ENCODE measurements at regions not wholly inside any gene's neighbourhood (a gene's known extent, or its start where the extent isn't known, plus 50 kb on each side); places are given as distances from the start of the nearest gene placed in this dataset.

DNA sequence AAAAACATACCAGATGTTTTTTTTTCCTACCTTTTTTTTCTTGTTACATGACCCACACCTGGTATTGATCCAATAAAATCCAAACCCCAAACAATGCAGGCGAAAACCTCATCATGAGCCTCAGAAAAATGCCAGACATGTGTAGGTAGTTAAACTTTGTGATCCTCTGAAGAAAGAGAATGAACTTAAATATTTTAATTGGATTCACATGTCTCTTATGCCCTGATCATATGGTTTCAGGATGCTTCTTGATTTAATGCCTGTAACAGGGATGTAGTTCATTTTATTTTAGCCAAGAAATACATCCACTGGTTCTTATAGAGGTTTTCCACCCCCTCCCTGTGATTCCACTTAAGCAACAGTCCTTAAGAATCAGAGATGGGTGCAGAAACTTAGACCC lies 451.6 kb downstream of the TYW1 start:
- Mint-ChIP-seq H3K36me3 (no peaks in the 10 kb centered on the region), H3K9me3 (no peaks in the 10 kb centered on the region), H3K27me3 (no peaks in the 10 kb centered on the region), H3K27ac (no peak overlapping the region), H3K4me3 (no peak overlapping the region), H3K4me1 (no peaks in the 10 kb centered on the region)
- Histone ChIP-seq H3K4me3 (ENCODE audit: low read length) (no peak overlapping the region), H3K27me3 (ENCODE audit: insufficient read depth, low read length, poor library complexity, severe bottlenecking) (no peaks in the 10 kb centered on the region), H3K27ac (ENCODE audit: low read depth, low read length) (no peak overlapping the region), H3K4me1 (ENCODE audit: insufficient read depth, low read length) (no peaks in the 10 kb centered on the region), H3K36me3 (ENCODE audit: insufficient read depth, low read length) (no peaks in the 10 kb centered on the region), H3K9me3 (ENCODE audit: low read length) (no peaks in the 10 kb centered on the region)
- POLR2A ChIA-PET, result no interaction called here
- DNase-seq, result no peak
- CTCF ChIA-PET, result no interaction called here

DNA sequence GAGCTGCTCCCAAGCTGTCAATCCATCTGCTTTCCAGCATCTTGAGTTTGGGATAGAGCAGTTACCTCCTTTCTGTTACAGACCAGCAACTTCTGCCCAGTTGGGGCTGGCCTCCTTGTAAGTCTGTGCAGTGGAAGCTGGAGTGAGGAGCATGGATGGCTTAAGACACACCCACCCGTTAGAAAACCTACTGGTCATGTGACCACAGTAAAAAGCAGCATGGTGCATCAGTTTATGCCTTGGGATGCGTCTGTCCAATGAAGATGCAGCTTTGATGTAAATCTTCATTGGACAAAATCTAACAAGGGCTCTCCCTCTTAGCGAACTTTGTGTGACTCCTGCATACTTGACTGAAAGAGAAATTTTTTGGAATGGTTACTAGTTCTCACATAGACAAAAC lies 453.5 kb downstream of the TYW1 start:
- Histone ChIP-seq H3K27me3 (ENCODE audit: insufficient read depth, low read length, poor library complexity, severe bottlenecking) (no peaks in the 10 kb centered on the region), H3K4me1 (ENCODE audit: insufficient read depth, low read length) (no peaks in the 10 kb centered on the region), H3K36me3 (ENCODE audit: insufficient read depth, low read length) (no peaks in the 10 kb centered on the region), H3K9me3 (ENCODE audit: low read length) (no peaks in the 10 kb centered on the region), H3K4me3 (ENCODE audit: low read length) (no peak overlapping the region), H3K27ac (ENCODE audit: low read depth, low read length) (no peak overlapping the region)
- ChIA-PET CTCF (no interaction called here), POLR2A (no interaction called here)
- no peaks in the 10 kb centered on the region for H3K4me1 Mint-ChIP-seq
- no peak overlapping the region for H3K4me3 Mint-ChIP-seq
- DNase-seq, result no peak
- no peaks in the 10 kb centered on the region for H3K36me3 Mint-ChIP-seq
- no peak overlapping the region for H3K27ac Mint-ChIP-seq
- no peaks in the 10 kb centered on the region for H3K9me3 Mint-ChIP-seq
- peaks cover 0 to 2% of the 10 kb centered on the region in 2 donors for H3K27me3 Mint-ChIP-seq

DNA sequence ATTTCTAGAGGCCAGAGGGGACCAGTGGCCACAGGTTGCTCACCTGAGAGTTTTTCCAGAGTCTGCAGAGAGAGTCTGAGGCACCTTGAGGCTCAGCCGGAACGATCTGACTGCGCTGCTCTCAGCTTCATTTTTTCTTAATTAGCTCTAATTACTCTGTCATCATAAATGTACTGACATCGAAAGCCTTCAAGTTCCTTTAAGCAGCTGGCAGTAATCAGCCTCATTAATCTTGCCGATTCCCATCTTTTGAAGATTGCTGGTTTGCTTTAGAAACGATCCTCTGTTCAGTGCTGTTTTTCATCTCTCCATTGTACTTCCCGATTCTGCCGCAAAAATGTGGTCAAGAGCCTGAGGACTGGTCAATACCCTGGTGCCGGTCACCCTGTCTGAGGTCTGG lies 454.7 kb downstream of the TYW1 start:
- H3K9me3 ChIP-seq (ENCODE audit: low read length), result no peaks in the 10 kb centered on the region
- Mint-ChIP-seq H3K27ac (no peak overlapping the region), H3K9me3 (no peaks in the 10 kb centered on the region), H3K4me1 (no peaks in the 10 kb centered on the region), H3K27me3 (peaks cover 0 to 2% of the 10 kb centered on the region in 2 donors), H3K4me3 (no peak overlapping the region), H3K36me3 (no peaks in the 10 kb centered on the region)
- CTCF ChIA-PET, result no interaction called here
- no peak overlapping the region for H3K27ac ChIP-seq (ENCODE audit: low read depth, low read length)
- H3K27me3 ChIP-seq (ENCODE audit: insufficient read depth, low read length, poor library complexity, severe bottlenecking), result no peaks in the 10 kb centered on the region
- DNase-seq, result no peak
- H3K36me3 ChIP-seq (ENCODE audit: insufficient read depth, low read length), result no peaks in the 10 kb centered on the region
- POLR2A ChIA-PET, result no interaction called here
- no peaks in the 10 kb centered on the region for H3K4me1 ChIP-seq (ENCODE audit: insufficient read depth, low read length)
- no peak overlapping the region for H3K4me3 ChIP-seq (ENCODE audit: low read length)

DNA sequence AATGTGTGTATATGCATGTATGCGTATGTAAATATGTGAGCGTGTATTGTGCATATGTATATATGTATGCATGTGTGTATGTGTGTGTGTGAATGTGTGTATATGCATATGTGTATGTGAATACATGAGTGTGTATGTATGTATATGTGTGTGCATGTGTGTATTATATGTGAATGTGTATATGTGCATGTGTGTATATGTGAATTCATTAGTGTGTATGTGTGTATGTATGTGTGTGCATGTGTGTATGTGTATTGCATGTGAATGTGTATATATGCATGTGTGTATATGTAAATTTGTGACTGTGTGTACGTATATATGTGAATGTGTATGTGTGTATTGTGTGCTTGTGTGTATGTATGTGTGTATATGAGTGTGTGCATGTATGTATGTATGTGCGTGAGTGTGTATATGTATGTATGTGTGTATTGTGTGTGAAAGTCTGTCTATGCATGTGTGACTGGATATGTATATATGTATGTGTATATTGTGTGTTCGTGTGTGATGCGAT lies 455.9 kb downstream of the TYW1 start:
- ChIA-PET POLR2A (no interaction called here), CTCF (no interaction called here)
- H3K4me3 ChIP-seq (ENCODE audit: low read length), result no peak overlapping the region
- no peak overlapping the region for H3K27ac ChIP-seq (ENCODE audit: low read depth, low read length)
- no peaks in the 10 kb centered on the region for H3K36me3 Mint-ChIP-seq
- H3K36me3 ChIP-seq (ENCODE audit: insufficient read depth, low read length), result no peaks in the 10 kb centered on the region
- H3K4me1 ChIP-seq (ENCODE audit: insufficient read depth, low read length), result no peaks in the 10 kb centered on the region
- no peaks in the 10 kb centered on the region for H3K9me3 ChIP-seq (ENCODE audit: low read length)
- no peaks in the 10 kb centered on the region for H3K4me1 Mint-ChIP-seq
- peaks cover 2 to 4% of the 10 kb centered on the region in 2 donors for H3K27me3 Mint-ChIP-seq
- H3K4me3 Mint-ChIP-seq, result no peak overlapping the region
- H3K27me3 ChIP-seq (ENCODE audit: insufficient read depth, low read length, poor library complexity, severe bottlenecking), result no peaks in the 10 kb centered on the region
- H3K27ac Mint-ChIP-seq, result no peak overlapping the region
- no peaks in the 10 kb centered on the region for H3K9me3 Mint-ChIP-seq
- no peak for DNase-seq

DNA sequence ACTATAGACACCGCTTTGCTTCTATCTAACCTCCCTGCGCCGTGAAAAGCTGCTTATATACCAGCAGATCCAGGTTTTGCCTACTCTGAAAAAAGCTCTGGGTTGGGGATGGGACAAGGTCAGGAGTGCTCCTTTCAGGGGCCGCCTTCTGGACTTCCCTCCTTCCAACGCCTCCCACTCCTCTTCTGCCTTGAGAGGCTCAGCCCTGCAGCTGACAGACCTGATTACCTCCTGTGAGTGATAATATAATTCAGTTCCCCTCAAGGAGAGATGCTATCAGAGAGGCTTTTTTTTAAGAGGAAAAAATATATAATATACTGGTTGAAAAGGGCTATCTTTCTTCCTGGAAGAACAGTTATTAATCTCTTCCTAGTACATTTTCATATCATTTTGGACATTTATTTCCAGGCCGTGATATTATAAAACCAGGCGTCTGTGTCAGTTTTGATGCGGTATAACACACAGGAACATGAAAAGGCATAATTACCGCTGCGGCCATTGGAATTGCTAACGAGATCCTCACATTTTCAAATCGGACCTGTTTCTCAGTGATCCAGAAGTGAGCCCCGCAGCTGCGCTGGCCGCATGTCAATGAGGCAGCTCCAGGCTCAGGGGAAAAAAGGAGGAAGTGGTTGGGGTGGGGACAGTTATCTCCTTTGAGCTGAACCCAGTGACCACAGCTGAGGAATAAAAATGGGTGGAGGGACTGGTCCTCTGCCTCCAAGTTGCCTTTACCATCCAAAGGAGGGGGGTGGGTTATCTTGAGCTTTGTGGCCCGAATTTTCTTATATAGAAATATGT lies 457.1 kb downstream of the TYW1 start:
- CTCF ChIA-PET, result no interaction called here
- H3K36me3 ChIP-seq (ENCODE audit: insufficient read depth, low read length), result no peaks in the 10 kb centered on the region
- H3K27ac ChIP-seq (ENCODE audit: low read depth, low read length), result no peak overlapping the region

DNA sequence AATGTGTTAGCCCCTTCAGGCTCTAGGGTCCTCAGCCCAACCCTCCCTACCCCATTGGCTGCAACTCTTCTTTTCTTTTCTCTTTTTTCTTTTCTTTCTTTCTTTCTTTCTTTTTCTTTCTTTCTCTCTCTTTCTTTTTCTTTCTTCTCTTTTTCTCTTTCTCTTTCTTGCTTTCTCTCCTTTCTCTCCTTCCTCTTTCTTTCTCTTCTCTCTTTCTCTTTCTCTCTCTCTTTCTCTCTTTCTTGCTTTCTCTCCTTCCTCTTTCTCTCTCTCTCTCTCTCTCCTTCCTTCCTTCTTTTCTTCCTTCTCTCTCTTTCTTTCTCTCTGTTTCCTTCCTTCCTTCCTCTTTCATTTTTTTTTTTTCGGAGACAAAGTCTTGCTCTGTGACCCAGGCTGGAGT lies 458.9 kb downstream of the TYW1 start:
- H3K36me3 Mint-ChIP-seq, result no peaks in the 10 kb centered on the region
- no peaks in the 10 kb centered on the region for H3K4me1 ChIP-seq (ENCODE audit: insufficient read depth, low read length)
- H3K36me3 ChIP-seq (ENCODE audit: insufficient read depth, low read length), result no peaks in the 10 kb centered on the region
- peaks cover 2 to 8% of the 10 kb centered on the region in 2 donors for H3K27me3 Mint-ChIP-seq
- H3K27me3 ChIP-seq (ENCODE audit: insufficient read depth, low read length, poor library complexity, severe bottlenecking), result no peaks in the 10 kb centered on the region
- ChIA-PET POLR2A (no interaction called here), CTCF (no interaction called here)
- no peaks in the 10 kb centered on the region for H3K9me3 Mint-ChIP-seq
- DNase-seq, result no peak
- H3K27ac Mint-ChIP-seq, result no peak overlapping the region
- H3K4me3 ChIP-seq (ENCODE audit: low read length), result no peak overlapping the region
- no peaks in the 10 kb centered on the region for H3K4me1 Mint-ChIP-seq
- H3K27ac ChIP-seq (ENCODE audit: low read depth, low read length), result no peak overlapping the region
- H3K4me3 Mint-ChIP-seq, result no peak overlapping the region
- H3K9me3 ChIP-seq (ENCODE audit: low read length), result no peaks in the 10 kb centered on the region

More for the DNA sequence above, 457.1 kb downstream of the TYW1 start:
- Histone ChIP-seq H3K9me3 (ENCODE audit: low read length) (no peaks in the 10 kb centered on the region), H3K27me3 (ENCODE audit: insufficient read depth, low read length, poor library complexity, severe bottlenecking) (no peaks in the 10 kb centered on the region), H3K4me1 (ENCODE audit: insufficient read depth, low read length) (no peaks in the 10 kb centered on the region), H3K4me3 (ENCODE audit: low read length) (no peak overlapping the region)
- Mint-ChIP-seq H3K4me1 (no peaks in the 10 kb centered on the region), H3K4me3 (no peak overlapping the region), H3K27ac (no peak overlapping the region), H3K27me3 (peaks cover 2 to 8% of the 10 kb centered on the region in 2 donors), H3K36me3 (no peaks in the 10 kb centered on the region), H3K9me3 (no peaks in the 10 kb centered on the region)
- no peak for DNase-seq
- POLR2A ChIA-PET, result interaction anchor here (0.6 kb wide), 1 partner anchor 1688 kb away, joined by 6 read pairs; no protein-coding TSS in a partner anchor

DNA sequence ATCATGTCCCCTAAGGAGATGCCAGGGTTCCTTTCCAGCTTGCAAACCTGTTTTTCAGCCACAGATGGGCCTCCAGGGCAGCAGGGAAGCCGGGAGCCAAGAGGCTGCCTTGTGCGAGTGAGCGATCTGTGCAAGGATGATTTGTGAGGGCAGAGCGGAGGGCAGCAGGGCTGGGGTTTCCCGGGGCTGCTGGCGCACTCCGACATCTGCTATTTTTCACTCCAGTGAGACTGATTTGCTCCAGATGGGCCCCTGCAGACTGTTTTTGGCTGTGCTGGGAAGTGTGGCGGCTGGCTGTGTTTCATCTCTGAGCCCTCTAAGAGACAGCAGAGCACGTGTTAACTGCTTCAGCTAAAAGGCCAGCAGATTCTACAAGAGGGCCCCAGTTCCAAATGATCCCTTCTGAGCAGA lies 466.2 kb downstream of the TYW1 start:
- no peaks in the 10 kb centered on the region for H3K4me1 Mint-ChIP-seq
- peaks cover 0 to 11% (median 2%) of the 10 kb centered on the region in 5 donors for H3K9me3 Mint-ChIP-seq
- no peaks in the 10 kb centered on the region for H3K27me3 ChIP-seq (ENCODE audit: insufficient read depth, low read length, poor library complexity, severe bottlenecking)
- no peaks in the 10 kb centered on the region for H3K36me3 ChIP-seq (ENCODE audit: insufficient read depth, low read length)
- H3K27ac ChIP-seq (ENCODE audit: low read depth, low read length), result no peak overlapping the region
- ChIA-PET POLR2A (no interaction called here), CTCF (no interaction called here)
- H3K27me3 Mint-ChIP-seq, result peaks cover 0 to 8% of the 10 kb centered on the region in 2 donors
- no peak overlapping the region for H3K4me3 ChIP-seq (ENCODE audit: low read length)
- no peak for DNase-seq
- no peaks in the 10 kb centered on the region for H3K4me1 ChIP-seq (ENCODE audit: insufficient read depth, low read length)
- peak overlapping the region in 1 of 8 donors; percentile 16 for H3K27ac Mint-ChIP-seq
- H3K36me3 Mint-ChIP-seq, result no peaks in the 10 kb centered on the region
- no peak overlapping the region for H3K4me3 Mint-ChIP-seq
- no peaks in the 10 kb centered on the region for H3K9me3 ChIP-seq (ENCODE audit: low read length)

DNA sequence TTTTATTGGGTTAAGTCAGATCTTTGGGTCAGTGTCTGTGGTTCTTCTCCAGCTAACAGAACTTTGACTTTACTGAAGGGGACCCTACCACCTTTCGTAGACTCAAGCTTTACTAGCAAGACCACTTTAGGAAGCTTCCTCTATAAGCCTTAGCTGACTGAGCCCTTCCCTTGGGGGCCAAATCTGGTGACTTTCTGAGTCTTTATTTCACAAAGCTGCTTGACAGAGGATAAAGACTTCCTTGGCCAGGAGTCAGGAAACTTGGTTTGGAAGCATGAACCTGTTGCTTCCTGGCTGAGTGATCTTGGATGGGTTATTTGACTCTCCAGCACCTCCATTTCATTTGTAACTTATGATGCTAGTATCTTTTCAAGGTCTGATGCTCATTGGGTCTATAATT lies 466.7 kb downstream of the TYW1 start:
- Histone ChIP-seq H3K4me3 (ENCODE audit: low read length) (no peak overlapping the region), H3K27me3 (ENCODE audit: insufficient read depth, low read length, poor library complexity, severe bottlenecking) (no peaks in the 10 kb centered on the region), H3K36me3 (ENCODE audit: insufficient read depth, low read length) (no peaks in the 10 kb centered on the region), H3K4me1 (ENCODE audit: insufficient read depth, low read length) (no peaks in the 10 kb centered on the region), H3K27ac (ENCODE audit: low read depth, low read length) (no peak overlapping the region), H3K9me3 (ENCODE audit: low read length) (no peaks in the 10 kb centered on the region)
- DNase-seq, result no peak
- Mint-ChIP-seq H3K4me3 (no peak overlapping the region), H3K9me3 (peaks cover 0 to 11% (median 4%) of the 10 kb centered on the region in 5 donors), H3K27me3 (peaks cover 0 to 7% of the 10 kb centered on the region in 2 donors), H3K4me1 (no peaks in the 10 kb centered on the region), H3K36me3 (no peaks in the 10 kb centered on the region), H3K27ac (no peak overlapping the region)
- CTCF ChIA-PET, result no interaction called here
- POLR2A ChIA-PET, result no interaction called here
